Psoas muscle (tissue), 7 donors: ENCODE measurements at regions not wholly inside any gene's neighbourhood (a gene's known extent, or its start where the extent isn't known, plus 50 kb on each side); places are given as distances from the start of the nearest gene placed in this dataset.

Source experiments
- ATAC-seq, 4 donors: fragments of 200-7000 bp; cut with Tn5 transposase; one replicate each; pipeline ENCODE4 v1.9.1; 2020; ENCODE audit warnings: moderate library complexity in 3 of 4, mild to moderate bottlenecking in 2 of 4
- DNase-seq, 2 donors: peaks; one replicate each; pipeline ENCODE4 v3.0.0-alpha.2; 2020
- H3K27ac ChIP-seq: fragments of 200-600 bp; one replicate; pipeline ENCODE4 v1.8.0; 2022
- H3K27me3 ChIP-seq, 3 donors: fragments of 200-600 bp in 1 of 3; one replicate each; pipeline versions ENCODE4 v1.6.1 to v1.8.0; 2013 to 2022; ENCODE audit warnings: low read length in 2 of 3, mild to moderate bottlenecking in 2 of 3, moderate library complexity in 1 of 3; ENCODE audit not compliant: insufficient read depth in 3 of 3
- H3K36me3 ChIP-seq, 2 donors: fragments of 200-600 bp in 1 of 2; one replicate each; pipeline versions ENCODE4 v1.6.1 to v1.8.0; 2013 to 2022; ENCODE audit warnings: low read depth in 1 of 2, mild to moderate bottlenecking in 1 of 2, moderate library complexity in 1 of 2; ENCODE audit not compliant: insufficient read depth in 1 of 2
- H3K4me1 ChIP-seq: fragments of 200-600 bp; one replicate; pipeline ENCODE4 v1.8.0; 2022
- H3K4me3 ChIP-seq: fragments of 200-600 bp; one replicate; pipeline ENCODE4 v1.8.0; 2022; ENCODE audit warnings: mild to moderate bottlenecking
- H3K9me3 ChIP-seq: fragments of 200-600 bp; one replicate; pipeline ENCODE4 v1.8.0; 2022
- CTCF ChIP-seq: fragments of 200-600 bp; IDR thresholded peaks from one replicate; pipeline ENCODE4 v1.8.0; 2022; ENCODE audit warnings: antibody characterized with exemption
- whole genome bisulfite sequencing, 3 donors: extraction: QIAGEN DNeasy Blood & Tissue Kit; methylation state at CpG; one replicate each; pipeline versions ENCODE4 v1.1.6 to v1.1.7; 2013; 5-methylcytosine and 5-hydroxymethylcytosine counted together
- intact Hi-C, 2 donors: fragments of 100-400 bp; cut with DNase I; formaldehyde crosslinking; loops; one replicate each; pipeline versions ENCODE4 v1.11.0 to v1.14.2; 2022
- donor health status: healthy with polysubstance abuse.
- donor health status: DM: no; HTN: no; CAD: no; lungs with moderate emphysema.
- donor health status: Bipolar disorder and iron deficiency.
- donor health status: healthy.
- donor health status: DM: yes; HTN: yes; CAD: no.
- donor health status: DM: no; HTN: no; CAD: no.
- donor health status: DM: yes; HTN: yes; CAD: no.

- H3K36me3 ChIP-seq: no peaks in the 10 kb centered on the region
- DNase-seq: no peak
- no peak for TF ChIP-seq CTCF
- ATAC-seq: no peak
- no peaks in the 10 kb centered on the region for H3K4me1 ChIP-seq
- H3K4me3 ChIP-seq: no peak overlapping the region
- intact Hi-C loops: no loop called here
- 69 to 83% (median 69%) methylated on average over 2 of the region's 2 CpGs for WGBS, 3 donors
- H3K9me3 ChIP-seq: no peaks in the 10 kb centered on the region
- H3K27ac ChIP-seq: no peak overlapping the region
- H3K27me3 ChIP-seq: no peaks in the 10 kb centered on the region
These were observed 415.9 kb downstream of the SLC4A3 start for GRCh38 chr2:220043155-220043989.

GRCh38 chr2:220043990-220044335 is 416.5 kb downstream of the SLC4A3 start:
- intact Hi-C loops: no loop called here
- DNase-seq (no peak), ATAC-seq (no peak)
- Histone ChIP-seq H3K36me3 (no peaks in the 10 kb centered on the region), H3K4me3 (no peak overlapping the region), H3K27ac (no peak overlapping the region), H3K4me1 (no peaks in the 10 kb centered on the region), H3K27me3 (no peaks in the 10 kb centered on the region), H3K9me3 (no peaks in the 10 kb centered on the region)
- no peak for TF ChIP-seq CTCF
- 70 to 94% (median 92%) methylated on average over 3 of the region's 3 CpGs for WGBS, 3 donors

GRCh38 chr2:220044383-220044782 is 417.0 kb downstream of the SLC4A3 start:
- TF ChIP-seq CTCF: no peak
- intact Hi-C loops: no loop called here
- no peaks in the 10 kb centered on the region for H3K9me3 ChIP-seq
- H3K27ac ChIP-seq: no peak overlapping the region
- H3K4me1 ChIP-seq: no peaks in the 10 kb centered on the region
- no peaks in the 10 kb centered on the region for H3K27me3 ChIP-seq
- whole genome bisulfite sequencing, 3 donors: 24 to 52% (median 34%) methylated on average over 1 of the region's 1 CpG
- no peaks in the 10 kb centered on the region for H3K36me3 ChIP-seq
- DNase-seq (no peak), ATAC-seq (no peak)
- H3K4me3 ChIP-seq: no peak overlapping the region

GRCh38 chr2:220046507-220046906 is 419.1 kb downstream of the SLC4A3 start:
- intact Hi-C loops: no loop called here
- Histone ChIP-seq H3K27ac (no peak overlapping the region), H3K9me3 (no peaks in the 10 kb centered on the region), H3K4me3 (no peak overlapping the region), H3K36me3 (no peaks in the 10 kb centered on the region), H3K27me3 (no peaks in the 10 kb centered on the region), H3K4me1 (no peaks in the 10 kb centered on the region)
- no peak for TF ChIP-seq CTCF
- no peak for DNase-seq
- 74 to 91% (median 84%) methylated on average over 2 of the region's 2 CpGs for WGBS, 3 donors
- ATAC-seq: no peak

GRCh38 chr2:220051716-220052115 is 424.3 kb downstream of the SLC4A3 start:
- Histone ChIP-seq H3K27me3 (no peaks in the 10 kb centered on the region), H3K27ac (no peak overlapping the region), H3K36me3 (no peaks in the 10 kb centered on the region), H3K4me3 (no peak overlapping the region), H3K9me3 (no peaks in the 10 kb centered on the region), H3K4me1 (no peaks in the 10 kb centered on the region)
- 58 to 83% (median 67%) methylated on average over 3 of the region's 3 CpGs for WGBS, 3 donors
- TF ChIP-seq CTCF: no peak
- ATAC-seq (no peak), DNase-seq (no peak)
- intact Hi-C loops: no loop called here
